ENCODE measurements at regions not wholly inside any gene's neighbourhood (a gene's known extent, or its start where the extent isn't known, plus 50 kb on each side); places are given as distances from the start of the nearest gene placed in this dataset.

DNA sequence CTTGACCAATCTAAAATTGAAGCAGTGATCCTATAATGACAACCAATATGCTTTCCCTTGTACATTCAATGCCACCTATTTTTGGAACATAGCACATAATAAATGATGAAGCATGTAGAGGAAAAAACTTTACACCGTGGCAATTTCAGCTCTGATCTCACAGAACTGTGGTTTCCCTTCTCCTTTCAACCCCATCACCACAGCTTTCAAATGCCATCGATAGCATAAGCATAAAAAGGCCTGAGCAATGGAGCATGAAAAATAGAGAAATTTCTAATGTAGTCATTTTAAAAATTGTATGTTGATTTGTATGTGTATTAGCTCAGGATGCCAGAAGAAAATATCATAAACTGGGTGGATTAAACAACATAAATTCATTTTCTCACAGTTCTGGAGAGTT is 406.0 kb upstream of the TMCO5A start:
- H3K27ac ChIP-seq (ENCODE audit: low read depth, low read length) = no peak overlapping the region
- no peaks in the 10 kb centered on the region for H3K36me3 ChIP-seq (ENCODE audit: control insufficient read depth in 3 of 3, insufficient read depth in 3 of 3, low read length in 3 of 3)
- no peak overlapping the region for H3K4me3 ChIP-seq (ENCODE audit: low read length in 3 of 3)
- H3K9me3 ChIP-seq (ENCODE audit: control insufficient read depth in 3 of 3, low read length in 3 of 3) = no peaks in the 10 kb centered on the region
- H3K9ac ChIP-seq (ENCODE audit: low read depth in 1 of 3, low read length in 3 of 3) = no peak overlapping the region
- no peaks in the 10 kb centered on the region for H3K27me3 ChIP-seq (ENCODE audit: control insufficient read depth in 3 of 3, insufficient read depth in 3 of 3, low read length in 3 of 3)
- no peaks in the 10 kb centered on the region for H3K4me1 ChIP-seq (ENCODE audit: control insufficient read depth in 3 of 3, insufficient read depth in 3 of 3, low read length in 3 of 3)

DNA sequence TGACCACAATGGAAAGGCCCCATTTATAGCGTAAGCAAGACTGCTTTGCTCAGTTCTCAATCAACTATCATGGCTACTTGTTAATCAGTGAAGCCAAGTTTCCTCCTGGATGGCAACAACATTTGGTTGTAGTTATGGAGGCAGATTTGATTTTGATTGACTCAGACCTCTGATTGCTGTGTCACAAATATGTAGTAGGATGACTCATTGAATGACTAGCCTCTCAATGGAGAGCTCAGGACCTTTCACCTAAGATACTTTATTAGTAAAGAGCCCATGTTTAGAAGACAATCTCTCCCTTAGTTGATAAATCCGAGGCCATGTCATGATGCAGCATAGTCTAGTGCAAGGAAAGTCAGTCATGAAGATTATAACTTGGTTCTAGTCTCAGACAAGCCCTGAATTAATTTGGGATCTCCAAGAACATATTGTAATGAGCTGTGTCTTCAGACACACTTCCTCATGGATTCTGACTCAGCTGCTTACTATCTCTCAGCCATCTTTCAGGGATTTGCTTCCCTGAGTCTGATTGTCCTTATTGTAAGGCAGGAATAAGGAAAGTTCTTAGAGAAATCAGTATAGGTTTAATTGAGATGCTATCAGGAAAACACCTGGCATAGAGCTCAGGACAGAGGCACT is 397.4 kb upstream of the TMCO5A start:
- no peaks in the 10 kb centered on the region for H3K36me3 ChIP-seq (ENCODE audit: control insufficient read depth in 3 of 3, insufficient read depth in 3 of 3, low read length in 3 of 3)
- H3K4me1 ChIP-seq (ENCODE audit: control insufficient read depth in 3 of 3, insufficient read depth in 3 of 3, low read length in 3 of 3) = no peaks in the 10 kb centered on the region
- no peak overlapping the region for H3K4me3 ChIP-seq (ENCODE audit: low read length in 3 of 3)
- no peak overlapping the region for H3K9ac ChIP-seq (ENCODE audit: low read depth in 1 of 3, low read length in 3 of 3)
- no peaks in the 10 kb centered on the region for H3K9me3 ChIP-seq (ENCODE audit: control insufficient read depth in 3 of 3, low read length in 3 of 3)
- H3K27me3 ChIP-seq (ENCODE audit: control insufficient read depth in 3 of 3, insufficient read depth in 3 of 3, low read length in 3 of 3) = no peaks in the 10 kb centered on the region
- no peak overlapping the region for H3K27ac ChIP-seq (ENCODE audit: low read depth, low read length)

DNA sequence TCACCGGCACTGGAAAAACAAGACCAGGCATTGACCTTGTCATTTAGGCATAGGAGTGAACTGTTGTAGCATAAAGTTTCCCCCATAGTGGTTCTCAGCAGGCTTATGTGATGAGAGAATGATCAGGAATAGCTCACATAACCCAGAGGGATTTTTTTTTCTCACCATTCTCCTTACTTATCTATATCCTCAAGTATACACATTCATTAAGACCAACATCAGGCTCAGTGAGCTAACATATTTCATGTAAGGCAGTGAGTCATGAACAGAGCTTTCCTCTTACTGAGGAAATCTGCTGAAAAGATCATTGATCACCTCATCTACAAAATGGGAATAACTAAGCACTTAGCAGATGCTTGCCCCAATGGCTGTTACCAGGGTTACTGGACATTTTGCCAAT is 396.6 kb upstream of the TMCO5A start:
- Histone ChIP-seq H3K4me1 (ENCODE audit: control insufficient read depth in 3 of 3, insufficient read depth in 3 of 3, low read length in 3 of 3) (no peaks in the 10 kb centered on the region), H3K9me3 (ENCODE audit: control insufficient read depth in 3 of 3, low read length in 3 of 3) (no peaks in the 10 kb centered on the region), H3K36me3 (ENCODE audit: control insufficient read depth in 3 of 3, insufficient read depth in 3 of 3, low read length in 3 of 3) (no peaks in the 10 kb centered on the region), H3K27ac (ENCODE audit: low read depth, low read length) (no peak overlapping the region), H3K9ac (ENCODE audit: low read depth in 1 of 3, low read length in 3 of 3) (no peak overlapping the region), H3K4me3 (ENCODE audit: low read length in 3 of 3) (no peak overlapping the region), H3K27me3 (ENCODE audit: control insufficient read depth in 3 of 3, insufficient read depth in 3 of 3, low read length in 3 of 3) (no peaks in the 10 kb centered on the region)

DNA sequence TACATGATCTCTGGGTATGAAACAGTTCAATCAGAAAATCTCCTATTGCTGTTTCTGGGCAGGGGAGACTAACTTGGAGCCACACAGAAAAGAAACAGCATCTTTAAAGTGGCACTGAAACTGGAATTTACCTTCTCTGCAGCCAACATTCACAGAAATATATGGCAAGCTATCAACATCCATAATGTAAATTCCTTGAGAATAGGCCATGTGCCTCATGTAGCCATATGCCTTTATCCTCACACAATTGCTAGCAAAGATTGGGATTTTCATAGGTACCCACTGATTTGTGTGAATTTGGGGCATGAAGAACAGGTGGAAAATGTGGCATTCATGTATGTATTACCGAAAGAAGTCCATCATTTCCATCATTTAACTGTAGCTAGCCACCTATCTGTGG is 386.3 kb upstream of the TMCO5A start:
- no peaks in the 10 kb centered on the region for H3K36me3 ChIP-seq (ENCODE audit: control insufficient read depth in 3 of 3, insufficient read depth in 3 of 3, low read length in 3 of 3)
- no peak overlapping the region for H3K4me3 ChIP-seq (ENCODE audit: low read length in 3 of 3)
- H3K9ac ChIP-seq (ENCODE audit: low read depth in 1 of 3, low read length in 3 of 3) = no peak overlapping the region
- no peaks in the 10 kb centered on the region for H3K9me3 ChIP-seq (ENCODE audit: control insufficient read depth in 3 of 3, low read length in 3 of 3)
- no peaks in the 10 kb centered on the region for H3K27me3 ChIP-seq (ENCODE audit: control insufficient read depth in 3 of 3, insufficient read depth in 3 of 3, low read length in 3 of 3)
- H3K4me1 ChIP-seq (ENCODE audit: control insufficient read depth in 3 of 3, insufficient read depth in 3 of 3, low read length in 3 of 3) = no peaks in the 10 kb centered on the region
- no peak overlapping the region for H3K27ac ChIP-seq (ENCODE audit: low read depth, low read length)

GRCh38 chr15:37550360-37551024 is 383.9 kb upstream of the TMCO5A start:
- Histone ChIP-seq H3K36me3 (ENCODE audit: control insufficient read depth in 3 of 3, insufficient read depth in 3 of 3, low read length in 3 of 3) (no peaks in the 10 kb centered on the region), H3K27ac (ENCODE audit: low read depth, low read length) (no peak overlapping the region), H3K9ac (ENCODE audit: low read depth in 1 of 3, low read length in 3 of 3) (no peak overlapping the region), H3K9me3 (ENCODE audit: control insufficient read depth in 3 of 3, low read length in 3 of 3) (no peaks in the 10 kb centered on the region), H3K4me1 (ENCODE audit: control insufficient read depth in 3 of 3, insufficient read depth in 3 of 3, low read length in 3 of 3) (no peaks in the 10 kb centered on the region), H3K27me3 (ENCODE audit: control insufficient read depth in 3 of 3, insufficient read depth in 3 of 3, low read length in 3 of 3) (no peaks in the 10 kb centered on the region), H3K4me3 (ENCODE audit: low read length in 3 of 3) (no peak overlapping the region)

- no peak overlapping the region for H3K9ac ChIP-seq (ENCODE audit: low read depth in 1 of 3, low read length in 3 of 3)
- H3K4me1 ChIP-seq (ENCODE audit: control insufficient read depth in 3 of 3, insufficient read depth in 3 of 3, low read length in 3 of 3) = no peaks in the 10 kb centered on the region
These were observed 362.0 kb upstream of the TMCO5A start for GRCh38 chr15:37572401-37572800.

GRCh38 chr15:37574985-37575384 is 359.5 kb upstream of the TMCO5A start:
- no peaks in the 10 kb centered on the region for H3K36me3 ChIP-seq (ENCODE audit: control insufficient read depth in 3 of 3, insufficient read depth in 3 of 3, low read length in 3 of 3)
- no peak overlapping the region for H3K4me3 ChIP-seq (ENCODE audit: low read length in 3 of 3)
- no peaks in the 10 kb centered on the region for H3K27me3 ChIP-seq (ENCODE audit: control insufficient read depth in 3 of 3, insufficient read depth in 3 of 3, low read length in 3 of 3)
- H3K9ac ChIP-seq (ENCODE audit: low read depth in 1 of 3, low read length in 3 of 3) = no peak overlapping the region
- H3K4me1 ChIP-seq (ENCODE audit: control insufficient read depth in 3 of 3, insufficient read depth in 3 of 3, low read length in 3 of 3) = no peaks in the 10 kb centered on the region
- no peak overlapping the region for H3K27ac ChIP-seq (ENCODE audit: low read depth, low read length)
- H3K9me3 ChIP-seq (ENCODE audit: control insufficient read depth in 3 of 3, low read length in 3 of 3) = no peaks in the 10 kb centered on the region

More at GRCh38 chr15:37572401-37572800, 362.0 kb upstream of the TMCO5A start:
- no peaks in the 10 kb centered on the region for H3K36me3 ChIP-seq (ENCODE audit: control insufficient read depth in 3 of 3, insufficient read depth in 3 of 3, low read length in 3 of 3)
- H3K27me3 ChIP-seq (ENCODE audit: control insufficient read depth in 3 of 3, insufficient read depth in 3 of 3, low read length in 3 of 3) = no peaks in the 10 kb centered on the region
- H3K9me3 ChIP-seq (ENCODE audit: control insufficient read depth in 3 of 3, low read length in 3 of 3) = no peaks in the 10 kb centered on the region
- no peak overlapping the region for H3K27ac ChIP-seq (ENCODE audit: low read depth, low read length)
- H3K4me3 ChIP-seq (ENCODE audit: low read length in 3 of 3) = no peak overlapping the region

- no peaks in the 10 kb centered on the region for H3K4me1 ChIP-seq (ENCODE audit: control insufficient read depth in 3 of 3, insufficient read depth in 3 of 3, low read length in 3 of 3)
- H3K9ac ChIP-seq (ENCODE audit: low read depth in 1 of 3, low read length in 3 of 3) = no peak overlapping the region
These were observed 357.5 kb upstream of the TMCO5A start for GRCh38 chr15:37576952-37577351.

GRCh38 chr15:37581866-37582532 is 352.4 kb upstream of the TMCO5A start:
- Histone ChIP-seq H3K27me3 (ENCODE audit: control insufficient read depth in 3 of 3, insufficient read depth in 3 of 3, low read length in 3 of 3) (no peaks in the 10 kb centered on the region), H3K9me3 (ENCODE audit: control insufficient read depth in 3 of 3, low read length in 3 of 3) (peaks cover 0 to 2% (median 0%) of the 10 kb centered on the region in 3 donors), H3K9ac (ENCODE audit: low read depth in 1 of 3, low read length in 3 of 3) (no peak overlapping the region), H3K36me3 (ENCODE audit: control insufficient read depth in 3 of 3, insufficient read depth in 3 of 3, low read length in 3 of 3) (no peaks in the 10 kb centered on the region), H3K4me3 (ENCODE audit: low read length in 3 of 3) (no peak overlapping the region), H3K27ac (ENCODE audit: low read depth, low read length) (no peak overlapping the region), H3K4me1 (ENCODE audit: control insufficient read depth in 3 of 3, insufficient read depth in 3 of 3, low read length in 3 of 3) (no peaks in the 10 kb centered on the region)

More at GRCh38 chr15:37576952-37577351, 357.5 kb upstream of the TMCO5A start:
- no peaks in the 10 kb centered on the region for H3K27me3 ChIP-seq (ENCODE audit: control insufficient read depth in 3 of 3, insufficient read depth in 3 of 3, low read length in 3 of 3)
- H3K36me3 ChIP-seq (ENCODE audit: control insufficient read depth in 3 of 3, insufficient read depth in 3 of 3, low read length in 3 of 3) = no peaks in the 10 kb centered on the region
- H3K9me3 ChIP-seq (ENCODE audit: control insufficient read depth in 3 of 3, low read length in 3 of 3) = no peaks in the 10 kb centered on the region
- H3K4me3 ChIP-seq (ENCODE audit: low read length in 3 of 3) = no peak overlapping the region
- H3K27ac ChIP-seq (ENCODE audit: low read depth, low read length) = no peak overlapping the region

DNA sequence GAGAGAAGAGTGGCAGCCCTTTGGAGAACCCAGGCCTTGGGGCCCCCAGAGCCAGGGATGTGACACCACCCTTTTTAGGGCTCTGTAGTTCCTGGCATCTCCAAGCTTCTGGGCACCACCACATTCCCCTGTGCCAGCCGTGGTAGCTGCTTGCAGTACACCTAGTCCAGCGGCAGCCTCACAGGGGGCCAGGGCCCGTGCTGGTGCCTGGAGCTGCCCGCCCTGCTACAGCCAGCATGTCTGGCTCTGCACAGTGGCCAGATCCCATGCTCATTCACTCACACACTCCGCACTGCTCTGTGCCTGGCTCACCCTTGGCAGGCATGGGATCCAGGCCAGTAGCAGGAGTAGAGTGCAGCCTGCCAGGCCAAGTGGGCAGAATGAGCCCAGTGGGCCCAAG is 351.6 kb upstream of the TMCO5A start:
- Histone ChIP-seq H3K4me1 (ENCODE audit: control insufficient read depth in 3 of 3, insufficient read depth in 3 of 3, low read length in 3 of 3) (no peaks in the 10 kb centered on the region), H3K27me3 (ENCODE audit: control insufficient read depth in 3 of 3, insufficient read depth in 3 of 3, low read length in 3 of 3) (no peaks in the 10 kb centered on the region), H3K9ac (ENCODE audit: low read depth in 1 of 3, low read length in 3 of 3) (no peak overlapping the region), H3K36me3 (ENCODE audit: control insufficient read depth in 3 of 3, insufficient read depth in 3 of 3, low read length in 3 of 3) (no peaks in the 10 kb centered on the region), H3K27ac (ENCODE audit: low read depth, low read length) (no peak overlapping the region), H3K4me3 (ENCODE audit: low read length in 3 of 3) (no peak overlapping the region), H3K9me3 (ENCODE audit: control insufficient read depth in 3 of 3, low read length in 3 of 3) (peaks cover 0 to 2% (median 0%) of the 10 kb centered on the region in 3 donors)

Data from skeletal muscle tissue (tissue), 3 donors.